ENCODE measurements at regions not wholly inside any gene's neighbourhood (a gene's known extent, or its start where the extent isn't known, plus 50 kb on each side); places are given as distances from the start of the nearest gene placed in this dataset.

DNA sequence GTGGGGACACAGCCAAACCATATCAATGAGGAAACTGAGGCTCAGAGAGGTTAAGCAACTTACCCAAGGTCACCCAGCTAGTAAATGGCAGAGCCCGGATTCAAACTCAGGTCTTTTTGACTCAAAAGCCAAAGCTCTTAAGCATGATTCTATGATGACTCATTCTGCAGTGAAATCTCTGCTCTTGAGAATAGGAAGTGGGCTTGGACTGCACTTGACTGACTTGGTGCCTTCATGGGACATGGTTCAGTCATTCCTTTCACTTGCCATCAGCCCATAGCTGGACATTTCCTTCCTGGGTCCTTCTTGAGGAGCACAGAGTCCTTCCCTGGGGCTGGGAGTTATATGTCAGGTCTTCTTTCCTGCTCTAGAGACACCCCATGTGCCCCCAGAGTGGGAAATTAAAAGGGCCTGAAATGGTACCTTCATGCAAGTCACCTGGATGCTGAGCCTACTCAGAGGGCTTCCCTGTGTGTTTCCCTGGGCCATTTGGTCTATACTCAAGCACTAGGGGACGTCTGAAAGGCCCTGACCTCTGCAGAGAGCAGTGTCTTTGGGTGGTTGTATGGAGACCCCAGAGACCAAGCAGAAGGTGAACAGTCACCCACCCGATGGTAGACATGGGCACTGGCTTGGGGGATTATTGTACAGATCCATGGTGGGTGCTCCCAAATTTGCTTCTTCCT lies 62.4 kb upstream of the SDK1 start:
- DNase-seq = no peak

DNA sequence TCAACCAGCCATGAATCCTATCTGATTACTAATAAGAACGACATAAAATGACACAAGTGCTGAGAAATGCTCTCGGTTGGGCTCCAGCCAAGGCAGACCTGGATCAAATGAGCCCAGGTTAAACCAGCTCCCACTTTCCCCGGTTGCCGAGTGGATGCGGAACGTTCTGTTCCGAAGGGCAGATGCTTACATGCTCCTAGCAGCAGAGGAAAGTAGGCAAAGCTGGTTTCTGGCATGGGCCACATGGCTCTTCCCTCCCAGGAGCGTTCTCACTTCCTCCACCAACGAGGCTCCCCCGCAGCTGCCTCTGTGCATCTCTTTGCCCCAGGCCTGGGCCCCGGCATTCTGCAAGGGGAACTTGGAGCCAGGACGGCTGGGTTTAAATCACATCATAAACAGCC lies 61.8 kb upstream of the SDK1 start:
- no peak for DNase-seq

DNA sequence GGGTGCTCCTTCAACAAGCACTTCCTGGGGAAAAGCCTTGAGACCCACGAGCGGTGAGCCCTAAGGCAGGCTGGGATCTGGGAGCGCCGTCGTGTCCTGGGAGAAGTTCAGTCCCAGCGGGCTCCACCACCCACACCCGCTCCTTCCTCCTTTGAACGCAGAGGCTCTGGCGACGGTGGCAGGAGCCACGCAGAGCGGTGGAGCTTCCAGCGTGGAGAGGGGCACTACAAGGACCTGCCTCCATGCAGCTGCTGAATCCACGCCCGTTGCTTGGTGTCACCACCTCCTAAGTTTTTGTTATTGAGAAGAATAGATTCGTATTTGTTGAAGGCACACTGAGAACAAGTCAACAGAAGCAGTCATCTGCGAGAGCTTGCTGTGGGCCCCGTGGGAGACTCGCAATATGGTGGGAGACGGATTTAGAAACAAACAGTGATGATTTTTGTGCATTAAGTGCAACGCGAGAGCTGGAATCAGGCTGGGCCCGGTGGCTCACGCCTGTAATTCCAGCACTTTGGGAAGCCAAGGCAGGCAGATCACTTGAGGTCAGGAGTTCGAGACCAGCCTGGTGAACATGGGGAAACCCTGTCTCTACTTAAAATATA lies 60.1 kb upstream of the SDK1 start:
- no peak for DNase-seq

DNA sequence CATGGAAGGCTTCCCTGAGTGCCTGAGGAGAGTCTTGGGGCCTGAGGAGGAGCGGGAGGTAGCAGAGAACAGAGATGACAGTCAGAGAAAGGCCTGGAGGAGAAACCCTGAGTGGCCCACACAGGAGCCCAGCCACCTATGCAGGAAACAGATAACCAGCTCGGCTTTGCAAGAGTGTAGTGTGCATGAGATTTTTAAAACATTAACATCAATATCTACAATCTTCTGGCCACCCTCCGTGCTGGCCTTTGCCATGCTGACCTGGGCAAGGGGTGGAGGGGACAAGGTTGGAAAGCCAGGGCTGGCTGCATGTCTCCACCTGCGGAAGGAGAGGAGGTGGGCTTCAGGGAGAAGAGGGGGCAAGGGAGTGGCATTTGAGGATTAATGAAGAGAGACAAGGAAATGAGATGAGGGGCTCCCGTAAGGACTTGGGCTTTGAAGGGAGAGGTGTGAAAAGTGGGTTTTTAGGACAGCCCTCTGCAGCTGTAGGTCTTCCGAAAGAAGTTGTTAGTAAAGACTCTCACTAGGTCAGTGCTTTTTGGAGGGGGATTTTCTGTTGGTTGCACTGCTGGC lies 59.3 kb upstream of the SDK1 start:
- DNase-seq = no peak

DNA sequence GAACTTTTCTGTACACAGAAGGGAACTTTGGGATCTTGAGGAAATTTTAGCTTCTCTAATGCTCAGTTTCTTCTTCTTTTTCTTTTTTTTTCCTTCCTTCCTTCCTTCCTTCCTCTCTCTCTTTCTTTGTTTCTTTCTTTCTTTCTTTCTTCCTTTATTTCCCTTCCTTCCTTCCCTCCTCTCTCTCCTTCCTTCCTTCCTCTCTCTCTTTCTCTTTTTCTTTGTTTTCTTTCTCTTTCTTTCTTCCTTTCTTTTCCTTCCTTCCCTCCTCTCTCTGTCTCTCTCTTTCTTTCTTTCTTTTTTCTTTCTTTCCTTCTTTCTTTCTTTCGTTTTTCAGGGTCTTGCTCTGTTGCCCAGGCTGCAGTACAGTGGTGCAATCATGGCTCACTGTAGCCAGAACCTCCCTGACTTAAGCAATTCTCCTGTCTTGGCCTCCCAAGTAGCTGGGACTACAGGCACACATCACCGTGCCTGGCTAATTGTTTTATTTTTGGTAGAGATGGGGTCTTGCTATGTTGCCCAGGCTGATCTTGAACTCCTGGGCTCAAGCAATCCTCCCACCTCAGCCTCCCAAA lies 58.6 kb upstream of the SDK1 start:
- DNase-seq = no peak

GRCh38 chr7:3243256-3243655 lies 57.8 kb upstream of the SDK1 start:
- no peak for DNase-seq

- DNase-seq = no peak
Observed at GRCh38 chr7:3243680-3244079, 57.4 kb upstream of the SDK1 start.

GRCh38 chr7:3244241-3244814 lies 56.7 kb upstream of the SDK1 start:
- DNase-seq = no peak

DNA sequence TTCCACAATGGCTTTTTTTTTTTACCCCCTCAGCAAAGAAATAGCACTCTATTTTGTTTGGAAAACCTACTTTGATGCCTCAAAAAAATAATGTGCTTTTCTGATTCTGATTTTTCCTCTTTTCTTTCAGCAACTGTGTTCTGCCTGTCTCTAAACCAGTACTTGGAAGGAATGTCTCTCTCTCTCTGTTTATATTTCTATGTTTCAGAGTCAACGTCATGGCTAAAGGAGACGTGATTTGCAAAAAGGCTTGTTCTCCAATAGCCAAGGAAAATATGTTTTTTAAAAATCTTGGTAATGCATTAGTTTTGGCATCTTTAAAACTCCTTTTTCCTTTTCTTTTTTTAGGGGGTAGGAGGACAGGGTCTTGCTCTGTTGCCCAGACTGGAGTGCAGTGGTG lies 56.0 kb upstream of the SDK1 start:
- no peak for DNase-seq

- DNase-seq = no peak
Observed at GRCh38 chr7:3245721-3246120, 55.3 kb upstream of the SDK1 start.

DNA sequence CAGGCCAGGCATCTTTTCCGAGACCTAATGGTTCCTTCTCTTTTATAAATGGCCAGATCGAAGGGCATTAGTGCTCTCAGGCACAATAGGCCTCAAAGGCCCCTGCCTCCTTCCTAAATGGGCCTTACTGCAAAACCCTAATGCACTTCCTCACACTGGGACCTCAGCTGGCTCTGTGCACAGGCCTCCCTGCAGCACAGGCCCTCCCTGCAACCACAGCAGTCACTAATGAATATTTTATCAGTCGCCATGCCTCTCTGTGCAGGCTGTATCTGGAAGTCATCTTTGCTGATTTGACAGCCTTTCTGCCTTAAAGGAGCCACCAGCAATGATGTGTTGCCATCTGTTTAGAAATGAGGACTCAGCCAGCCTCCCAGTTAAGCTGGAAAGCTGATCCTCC lies 54.9 kb upstream of the SDK1 start:
- no peak for DNase-seq

DNA sequence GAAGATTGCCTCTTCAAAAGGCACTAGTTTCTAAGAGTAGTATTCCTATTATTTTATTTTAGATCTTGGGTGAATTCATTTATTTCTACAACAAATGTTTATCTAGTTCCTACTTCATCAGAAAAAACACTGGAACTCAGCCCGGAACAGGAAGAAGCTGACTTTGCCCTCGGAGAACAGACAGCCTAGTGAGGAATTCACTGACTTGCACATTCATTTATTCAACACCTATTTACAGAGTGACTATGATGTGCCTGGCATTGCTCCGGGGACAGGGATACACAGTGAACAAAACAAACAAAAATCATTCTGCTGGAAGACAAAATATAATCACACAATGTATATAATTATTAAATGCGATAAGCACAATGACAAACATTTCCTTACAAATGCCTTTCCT lies 54.4 kb upstream of the SDK1 start:
- DNase-seq = no peak

DNA sequence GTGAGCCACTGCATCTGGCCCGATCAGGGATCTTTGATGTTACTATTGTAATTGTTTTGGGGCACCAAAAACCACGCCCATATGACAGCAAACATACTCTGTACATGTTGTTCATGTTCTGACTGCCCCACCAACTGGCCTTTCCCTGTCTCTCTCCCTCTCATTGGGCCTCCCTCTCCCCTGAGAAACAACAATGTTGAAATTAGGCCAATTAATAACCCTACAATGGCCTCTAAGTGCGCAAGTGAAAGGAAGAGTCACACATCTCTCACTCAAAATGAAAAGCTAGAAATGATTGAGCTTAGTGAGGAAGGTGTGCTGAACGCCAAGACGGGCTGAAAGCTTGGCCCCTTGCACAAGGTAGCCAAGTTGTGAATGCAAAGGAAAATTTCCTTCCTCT lies 50.3 kb upstream of the SDK1 start:
- no peak for DNase-seq
